Astrocyte of the spinal cord (primary cell): ENCODE measurements at regions not wholly inside any gene's neighbourhood (a gene's known extent, or its start where the extent isn't known, plus 50 kb on each side); places are given as distances from the start of the nearest gene placed in this dataset.
A peak's percentile ranks its signal among the peaks of the same experiment; 100 is the strongest.

Experiments
- DNase-seq: peaks from one replicate; pipeline ENCODE4 v3.0.0; 2011; ENCODE audit warnings: low read depth, low spot score
- H3K4me3 ChIP-seq: 2 replicates; pipeline ENCODE4 v1.5.1; 2011; ENCODE audit warnings: low read depth, mild to moderate bottlenecking, low read length, moderate library complexity
- CTCF ChIP-seq: IDR thresholded peaks from 2 replicates; pipeline ENCODE4 v1.5.1; 2012; ENCODE audit warnings: low read depth, mild to moderate bottlenecking, low read length, inconsistent platforms
- in situ Hi-C: cut with HindIII; loops from 2 replicates; pipeline ENCODE4 v1.10.0; 2017; ENCODE audit warnings: low sequenced_read_pairs

- H3K4me3 ChIP-seq, result no peak overlapping the region
- in situ Hi-C loops, result no loop called here
- DNase-seq, result peak; percentile 50
- TF ChIP-seq CTCF, result no peak
These were observed 412.1 kb upstream of the CDH2 start for GRCh38 chr18:28588884-28589549.

GRCh38 chr18:28584731-28585130 is 407.8 kb upstream of the CDH2 start:
- DNase-seq, result peak; percentile 88
- H3K4me3 ChIP-seq, result no peak overlapping the region
- TF ChIP-seq CTCF, result no peak
- in situ Hi-C loops, result no loop called here

- no peak for TF ChIP-seq CTCF
- H3K4me3 ChIP-seq, result no peak overlapping the region
- no peak for DNase-seq
- in situ Hi-C loops, result no loop called here
These were observed 405.8 kb upstream of the CDH2 start for GRCh38 chr18:28582724-28583123.

- no peak overlapping the region for H3K4me3 ChIP-seq
- TF ChIP-seq CTCF, result no peak
- peak; percentile 34 for DNase-seq
- in situ Hi-C loops, result no loop called here
These were observed 404.7 kb upstream of the CDH2 start for GRCh38 chr18:28581521-28582071.

GRCh38 chr18:28576941-28577340 is 400.0 kb upstream of the CDH2 start:
- no peak overlapping the region for H3K4me3 ChIP-seq
- in situ Hi-C loops, result no loop called here
- DNase-seq, result no peak
- TF ChIP-seq CTCF, result no peak

GRCh38 chr18:28575123-28575522 is 398.2 kb upstream of the CDH2 start:
- TF ChIP-seq CTCF, result no peak
- H3K4me3 ChIP-seq, result no peak overlapping the region
- DNase-seq, result no peak
- in situ Hi-C loops, result no loop called here
